Smooth muscle cell (in vitro differentiated cells): ENCODE measurements at regions not wholly inside any gene's neighbourhood (a gene's known extent, or its start where the extent isn't known, plus 50 kb on each side); places are given as distances from the start of the nearest gene placed in this dataset.
"Not testable (repeated sequence)": the region's sequence is repeated elsewhere in the genome, so short reads cannot be mapped to it uniquely, and the experiment has no call there.

Source experiments
- DNase-seq: peaks from one replicate; lab custom pipeline; 2025; ENCODE audit not compliant: unreplicated experiment; lab: John Stamatoyannopoulos, UW
- H2AFZ ChIP-seq: fragments of 200-600 bp; sonication (generic); 2 replicates; pipeline ENCODE4 v1.6.0; 2016; ENCODE audit warnings: antibody characterized with exemption, low read depth, mild to moderate bottlenecking
- H3F3A ChIP-seq: fragments of 200-600 bp; sonication (generic); 2 replicates; pipeline ENCODE4 v1.6.0; 2017; ENCODE audit warnings: antibody characterized with exemption, low read depth
- H3K27ac ChIP-seq: fragments of 200-600 bp; sonication (generic); 2 replicates; pipeline ENCODE4 v1.5.1; 2016; ENCODE audit warnings: low read depth, mild to moderate bottlenecking
- H3K27me3 ChIP-seq: fragments of 200-600 bp; sonication (generic); 2 replicates; pipeline ENCODE4 v1.6.1; 2016; ENCODE audit warnings: low read depth, mild to moderate bottlenecking
- H3K36me3 ChIP-seq: fragments of 200-600 bp; sonication (generic); 2 replicates; pipeline ENCODE4 v1.5.1; 2016; ENCODE audit warnings: low read depth
- H3K4me1 ChIP-seq: fragments of 200-600 bp; sonication (generic); 2 replicates; pipeline ENCODE4 v1.5.1; 2016; ENCODE audit warnings: low read depth
- H3K4me2 ChIP-seq: fragments of 200-600 bp; sonication (generic); 2 replicates; pipeline ENCODE4 v1.6.0; 2016; ENCODE audit warnings: mild to moderate bottlenecking
- H3K4me3 ChIP-seq: fragments of 200-600 bp; sonication (generic); 2 replicates; pipeline ENCODE4 v1.5.1; 2016; ENCODE audit warnings: mild to moderate bottlenecking
- H3K79me2 ChIP-seq: fragments of 200-600 bp; sonication (generic); 2 replicates; pipeline ENCODE4 v1.6.0; 2016; ENCODE audit warnings: low read depth, mild to moderate bottlenecking
- H3K9ac ChIP-seq: fragments of 200-600 bp; sonication (generic); 2 replicates; pipeline ENCODE4 v1.6.0; 2016; ENCODE audit warnings: low read depth
- H3K9me3 ChIP-seq: fragments of 200-600 bp; sonication (generic); replicated peaks from 2 replicates; pipeline ENCODE4 v1.5.1; 2016; ENCODE audit warnings: low read depth
- H4K20me1 ChIP-seq: fragments of 200-600 bp; sonication (generic); 2 replicates; pipeline ENCODE4 v1.6.0; 2016; ENCODE audit warnings: low read depth
- WGBS: methylation state at CpG from one replicate; pipeline ENCODE4 v1.1.7; 2016; ENCODE audit warnings: low lambda C conversion rate; 5-methylcytosine and 5-hydroxymethylcytosine counted together
- TF ChIP-seq, protein P1 (sequence below): fragments of 200-600 bp; sonication (generic); IDR thresholded peaks from 2 replicates; pipeline ENCODE4 v1.5.1; 2017; ENCODE audit warnings: borderline replicate concordance, mild to moderate bottlenecking, antibody characterized with exemption; ENCODE audit not compliant: insufficient read depth, poor library complexity, severe bottlenecking

DNA sequence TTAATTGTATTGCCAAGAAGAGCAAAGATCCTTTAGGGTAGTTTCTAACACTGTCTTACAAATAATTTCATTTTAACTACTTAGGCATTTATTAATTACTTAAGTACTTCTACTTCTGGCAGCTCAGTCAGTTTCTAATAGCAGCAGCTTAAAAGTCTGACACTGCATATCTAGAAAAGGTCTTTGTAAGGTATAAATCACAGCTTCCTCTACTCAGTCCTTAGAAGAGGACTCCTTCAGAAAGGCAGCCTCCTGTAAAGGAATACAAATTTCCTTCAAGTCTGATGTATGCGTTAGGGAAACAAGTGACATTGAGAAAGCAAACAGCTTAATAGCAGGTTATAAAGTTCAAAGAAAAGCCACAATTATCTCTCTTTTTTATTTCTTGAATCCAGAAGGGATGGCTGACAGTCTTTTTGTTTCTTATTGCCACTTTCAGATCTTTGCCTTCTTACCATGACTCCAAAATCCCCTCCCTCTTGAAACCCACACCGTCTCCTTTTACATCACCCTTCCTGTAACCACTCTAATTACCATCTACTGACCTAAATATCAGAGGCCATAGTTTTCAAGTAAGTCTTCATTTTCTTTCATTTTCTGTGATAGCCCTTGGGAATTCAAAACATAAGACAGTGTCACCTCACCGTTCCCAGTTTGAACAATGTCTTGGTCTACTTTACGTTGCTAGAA lies 109.5 kb downstream of the CGGBP1 start:
- no peak overlapping the region for H3K4me3 ChIP-seq
- H3K27me3 ChIP-seq: no peaks in the 10 kb centered on the region
- no peaks in the 10 kb centered on the region for H3K79me2 ChIP-seq
- 67% methylated on average over 4 of the region's 4 CpGs for WGBS
- H3K9ac ChIP-seq: no peak overlapping the region
- H3K9me3 ChIP-seq: no peaks in the 10 kb centered on the region
- no peak overlapping the region for H2AFZ ChIP-seq
- no peaks in the 10 kb centered on the region for H3K36me3 ChIP-seq
- no peaks in the 10 kb centered on the region for H3F3A ChIP-seq
- no peaks in the 10 kb centered on the region for H3K4me1 ChIP-seq
- no peak overlapping the region for H3K4me2 ChIP-seq
- H4K20me1 ChIP-seq: no peaks in the 10 kb centered on the region
- TF ChIP-seq, protein P1, sequence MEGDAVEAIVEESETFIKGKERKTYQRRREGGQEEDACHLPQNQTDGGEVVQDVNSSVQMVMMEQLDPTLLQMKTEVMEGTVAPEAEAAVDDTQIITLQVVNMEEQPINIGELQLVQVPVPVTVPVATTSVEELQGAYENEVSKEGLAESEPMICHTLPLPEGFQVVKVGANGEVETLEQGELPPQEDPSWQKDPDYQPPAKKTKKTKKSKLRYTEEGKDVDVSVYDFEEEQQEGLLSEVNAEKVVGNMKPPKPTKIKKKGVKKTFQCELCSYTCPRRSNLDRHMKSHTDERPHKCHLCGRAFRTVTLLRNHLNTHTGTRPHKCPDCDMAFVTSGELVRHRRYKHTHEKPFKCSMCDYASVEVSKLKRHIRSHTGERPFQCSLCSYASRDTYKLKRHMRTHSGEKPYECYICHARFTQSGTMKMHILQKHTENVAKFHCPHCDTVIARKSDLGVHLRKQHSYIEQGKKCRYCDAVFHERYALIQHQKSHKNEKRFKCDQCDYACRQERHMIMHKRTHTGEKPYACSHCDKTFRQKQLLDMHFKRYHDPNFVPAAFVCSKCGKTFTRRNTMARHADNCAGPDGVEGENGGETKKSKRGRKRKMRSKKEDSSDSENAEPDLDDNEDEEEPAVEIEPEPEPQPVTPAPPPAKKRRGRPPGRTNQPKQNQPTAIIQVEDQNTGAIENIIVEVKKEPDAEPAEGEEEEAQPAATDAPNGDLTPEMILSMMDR: no peak
- DNase-seq: no peak
- no peak overlapping the region for H3K27ac ChIP-seq

GRCh38 chr3:87946007-87946406 lies 112.8 kb downstream of the CGGBP1 start:
- H3K36me3 ChIP-seq: not testable (repeated sequence)
- WGBS: 93% methylated on average over 20 of the region's 20 CpGs

GRCh38 chr3:87942256-87942655 lies 116.5 kb downstream of the CGGBP1 start:
- not testable (repeated sequence) for H4K20me1 ChIP-seq, H3K4me3 ChIP-seq, H3K9me3 ChIP-seq, H2AFZ ChIP-seq, DNase-seq, H3F3A ChIP-seq, H3K79me2 ChIP-seq, H3K27me3 ChIP-seq, H3K36me3 ChIP-seq, H3K4me2 ChIP-seq, H3K4me1 ChIP-seq, H3K27ac ChIP-seq, H3K9ac ChIP-seq
- 96% methylated on average over 8 of the region's 8 CpGs for WGBS

More at GRCh38 chr3:87946007-87946406, 112.8 kb downstream of the CGGBP1 start:
- not testable (repeated sequence) for H4K20me1 ChIP-seq, H3K4me2 ChIP-seq, H3K4me3 ChIP-seq, H3K27me3 ChIP-seq, H3K9me3 ChIP-seq, H3K4me1 ChIP-seq, H2AFZ ChIP-seq, H3K27ac ChIP-seq, DNase-seq, H3K79me2 ChIP-seq, H3K9ac ChIP-seq, H3F3A ChIP-seq

GRCh38 chr3:87924485-87924884 lies 134.3 kb downstream of the CGGBP1 start:
- DNase-seq: no peak
- no peaks in the 10 kb centered on the region for H3K27me3 ChIP-seq
- no peak overlapping the region for H2AFZ ChIP-seq
- no peak overlapping the region for H3K9ac ChIP-seq
- no peaks in the 10 kb centered on the region for H3K4me1 ChIP-seq
- no peaks in the 10 kb centered on the region for H3K79me2 ChIP-seq
- H3K4me2 ChIP-seq: no peak overlapping the region
- peaks cover 7% of the 10 kb centered on the region for H3K9me3 ChIP-seq
- 81% methylated on average over 1 of the region's 1 CpG for WGBS
- no peak overlapping the region for H3K4me3 ChIP-seq
- no peaks in the 10 kb centered on the region for H3K36me3 ChIP-seq
- no peaks in the 10 kb centered on the region for H3F3A ChIP-seq
- no peak overlapping the region for H3K27ac ChIP-seq
- no peaks in the 10 kb centered on the region for H4K20me1 ChIP-seq
- TF ChIP-seq, protein P1: no peak

GRCh38 chr3:87920549-87920948 lies 138.3 kb downstream of the CGGBP1 start:
- Histone ChIP-seq H3K79me2 (no peaks in the 10 kb centered on the region), H3K4me1 (no peaks in the 10 kb centered on the region), H3K9ac (no peak overlapping the region), H4K20me1 (no peaks in the 10 kb centered on the region), H3K27me3 (no peaks in the 10 kb centered on the region), H3K4me2 (no peak overlapping the region), H3K27ac (no peak overlapping the region), H3K36me3 (no peaks in the 10 kb centered on the region), H3K9me3 (peaks cover 7% of the 10 kb centered on the region), H2AFZ (no peak overlapping the region), H3K4me3 (no peak overlapping the region), H3F3A (no peaks in the 10 kb centered on the region)
- TF ChIP-seq, protein P1: no peak
- DNase-seq: no peak
- 71% methylated on average over 1 of the region's 1 CpG for WGBS
